ENCODE measurements at regions not wholly inside any gene's neighbourhood (a gene's known extent, or its start where the extent isn't known, plus 50 kb on each side); places are given as distances from the start of the nearest gene placed in this dataset.

DNA sequence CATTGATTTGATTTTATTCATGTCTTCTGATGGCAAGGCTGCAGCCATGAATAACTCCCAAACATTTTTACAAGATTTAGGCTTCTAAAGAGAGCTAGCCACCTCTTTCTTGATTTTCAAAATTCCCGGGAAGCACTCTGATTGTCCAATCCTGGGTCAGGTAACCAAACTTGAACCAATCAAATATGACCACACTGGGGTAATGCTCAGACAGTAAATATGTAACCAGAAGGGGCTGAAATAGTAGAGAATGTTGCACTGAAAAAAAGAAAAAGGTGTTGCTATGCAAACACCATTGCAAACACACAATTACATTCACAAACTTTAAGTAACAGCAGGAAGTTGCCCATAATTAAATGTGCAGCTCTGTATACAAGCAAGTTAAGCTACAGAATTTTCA is 112.9 kb upstream of the IQCM start:
- TF ChIP-seq CTCF (IDR thresholded peaks at IDR 0.05) (no peak), POLR2A (IDR thresholded peaks at IDR 0.05) (no peak), POLR2AphosphoS5 (IDR thresholded peaks at IDR 0.05; ENCODE audit: insufficient read depth in 1 of 2, low read depth in 1 of 2) (no peak)
